DND-41 (cell line): ENCODE measurements at regions not wholly inside any gene's neighbourhood (a gene's known extent, or its start where the extent isn't known, plus 50 kb on each side); places are given as distances from the start of the nearest gene placed in this dataset.

Source experiments
- CTCF ChIP-seq: IDR thresholded peaks from 2 replicates; pipeline ENCODE4 v1.5.1; 2012; ENCODE audit warnings: borderline replicate concordance, low read length, moderate library complexity, mild to moderate bottlenecking; ENCODE audit not compliant: poor library complexity, severe bottlenecking; ENCODE audit errors: extremely low read depth
- EZH2 ChIP-seq: IDR thresholded peaks from 3 replicates; pipeline ENCODE4 v1.6.1; 2012; ENCODE audit warnings: borderline replicate concordance, low read depth, mild to moderate bottlenecking, moderate library complexity, low read length, inconsistent platforms; ENCODE audit not compliant: severe bottlenecking

- no peak for TF ChIP-seq CTCF
- no peak for TF ChIP-seq EZH2
Observed at GRCh38 chr10:20455774-20456173, 441.3 kb downstream of the NEBL start.
